ENCODE measurements at regions not wholly inside any gene's neighbourhood (a gene's known extent, or its start where the extent isn't known, plus 50 kb on each side); places are given as distances from the start of the nearest gene placed in this dataset.

DNA sequence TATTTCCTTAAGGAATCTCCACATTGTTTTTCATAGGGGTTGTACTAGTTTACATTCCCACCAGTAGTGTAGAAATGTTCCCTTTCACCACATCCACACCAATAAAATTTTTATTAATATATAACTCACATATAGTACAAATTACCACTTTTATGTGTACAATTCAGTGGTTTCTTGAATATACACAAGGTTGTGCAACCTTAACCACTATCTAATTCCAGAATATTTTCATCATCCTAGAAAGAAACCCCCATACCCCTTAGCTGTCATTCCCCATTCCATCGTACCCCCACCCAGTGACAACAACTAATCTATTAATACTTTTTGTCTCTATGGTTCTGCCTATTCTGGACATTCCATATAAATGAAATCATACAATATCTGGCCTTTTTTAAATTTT lies 108.3 kb upstream of the USP9X start:
- TF ChIP-seq EZH2phosphoT487 (IDR thresholded peaks at IDR 0.05; ENCODE audit: borderline replicate concordance, low read depth, low read length), result no peak
- TF ChIP-seq, protein P1, sequence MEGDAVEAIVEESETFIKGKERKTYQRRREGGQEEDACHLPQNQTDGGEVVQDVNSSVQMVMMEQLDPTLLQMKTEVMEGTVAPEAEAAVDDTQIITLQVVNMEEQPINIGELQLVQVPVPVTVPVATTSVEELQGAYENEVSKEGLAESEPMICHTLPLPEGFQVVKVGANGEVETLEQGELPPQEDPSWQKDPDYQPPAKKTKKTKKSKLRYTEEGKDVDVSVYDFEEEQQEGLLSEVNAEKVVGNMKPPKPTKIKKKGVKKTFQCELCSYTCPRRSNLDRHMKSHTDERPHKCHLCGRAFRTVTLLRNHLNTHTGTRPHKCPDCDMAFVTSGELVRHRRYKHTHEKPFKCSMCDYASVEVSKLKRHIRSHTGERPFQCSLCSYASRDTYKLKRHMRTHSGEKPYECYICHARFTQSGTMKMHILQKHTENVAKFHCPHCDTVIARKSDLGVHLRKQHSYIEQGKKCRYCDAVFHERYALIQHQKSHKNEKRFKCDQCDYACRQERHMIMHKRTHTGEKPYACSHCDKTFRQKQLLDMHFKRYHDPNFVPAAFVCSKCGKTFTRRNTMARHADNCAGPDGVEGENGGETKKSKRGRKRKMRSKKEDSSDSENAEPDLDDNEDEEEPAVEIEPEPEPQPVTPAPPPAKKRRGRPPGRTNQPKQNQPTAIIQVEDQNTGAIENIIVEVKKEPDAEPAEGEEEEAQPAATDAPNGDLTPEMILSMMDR (conservative IDR thresholded peaks at IDR 0.05; ENCODE audit: low read length), result no peak

Data from OCI-LY7 (cell line).